HepG2 (cell line): ENCODE measurements at regions not wholly inside any gene's neighbourhood (a gene's known extent, or its start where the extent isn't known, plus 50 kb on each side); places are given as distances from the start of the nearest gene placed in this dataset.

ENCODE experiments used
- ATAC-seq: fragments of 200-7000 bp; cut with Tn5 transposase; 3 replicates; pipeline ENCODE4 v1.9.1; 2020; ENCODE audit warnings: mild to moderate bottlenecking, moderate library complexity
- BruUV-seq: library from RNA; stranded (reverse); fragments of 400-500 nt; replicated peaks from 2 replicates; lab custom pipeline; 2021; lab: Mats Ljungman, UMichigan
- CTCF ChIA-PET: fragments of 300-600 bp; formaldehyde crosslinking; extraction: SDS; loops from one replicate; lab custom pipeline; 2021; ENCODE audit warnings: low total read pairs, inconsistent platforms, low intra/inter-chr PET ratio; lab: Yijun Ruan, JAX
- POLR2A ChIA-PET: fragments of 350-600 bp; sonication (Branson Sonifier 250); formaldehyde crosslinking; loops from one replicate; lab custom pipeline; 2020; ENCODE audit warnings: antibody characterized with exemption, inconsistent platforms; lab: Yijun Ruan, JAX
- DNase-seq: peaks from one replicate; pipeline ENCODE4 v3.0.0-alpha.2; 2015; ENCODE audit warnings: low spot score
- FAIRE-seq: peaks from 3 replicates; lab custom pipeline; 2011; peaks lifted over from hg19 to GRCh38; lab: Jason Lieb, UNC
- H2AFZ ChIP-seq: one replicate; pipeline ENCODE4 v1.6.1; 2011; ENCODE audit warnings: low read length, inconsistent platforms
- H3K27ac ChIP-seq: fragments of 300-600 bp; 3 replicates; pipeline ENCODE4 v1.8.0; 2011; ENCODE audit warnings: mixed run types, mild to moderate bottlenecking, mixed read lengths, low read length, inconsistent platforms; ENCODE audit not compliant: insufficient read depth; ENCODE audit errors: extremely low read length
- H3K27me3 ChIP-seq, 2 experiments: fragments of 200-600 bp in 1 of 2; 2 replicates in 1 of 2; 3 replicates in 1 of 2; pipeline versions ENCODE4 v1.6.0 to v1.8.0; 2011; ENCODE audit warnings: low read length in 2 of 2, mild to moderate bottlenecking in 2 of 2, moderate library complexity in 2 of 2, inconsistent platforms in 1 of 2; ENCODE audit not compliant: insufficient read depth in 2 of 2, control insufficient read depth in 1 of 2
- H3K36me3 ChIP-seq, 2 experiments: fragments of 200-600 bp in 1 of 2; replicated peaks in 1 of 2; 2 replicates in 1 of 2; 3 replicates in 1 of 2; pipeline versions ENCODE4 v1.5.1 to v1.8.0; 2011; ENCODE audit warnings: low read length in 2 of 2, inconsistent platforms in 1 of 2; ENCODE audit not compliant: insufficient read depth in 2 of 2, control insufficient read depth in 1 of 2
- H3K4me1 ChIP-seq: 2 replicates; pipeline ENCODE4 v1.5.1; 2012; ENCODE audit warnings: low read length, inconsistent platforms; ENCODE audit not compliant: insufficient read depth
- H3K4me2 ChIP-seq: 2 replicates; pipeline ENCODE4 v1.6.0; 2011; ENCODE audit warnings: low read depth, low read length, inconsistent platforms
- H3K4me3 ChIP-seq, 3 experiments: fragments of 200-600 bp in 1 of 3; sonication (generic), shearing (Covaris generic) in 1 of 3; replicated peaks in 1 of 3; 2 replicates each; pipeline ENCODE4 v1.5.1; 2011 to 2016; ENCODE audit warnings: low read length in 3 of 3, inconsistent platforms in 2 of 3, low read depth in 2 of 3, mild to moderate bottlenecking in 2 of 3, control low read depth in 1 of 3, mixed read lengths in 1 of 3; ENCODE audit not compliant: insufficient read depth in 1 of 3
- H3K79me2 ChIP-seq: one replicate; pipeline ENCODE4 v1.6.1; 2011; ENCODE audit warnings: low read length, inconsistent platforms; ENCODE audit not compliant: insufficient read depth
- H3K9ac ChIP-seq: 2 replicates; pipeline ENCODE4 v1.6.0; 2011; ENCODE audit warnings: mild to moderate bottlenecking, low read depth, low read length, inconsistent platforms; ENCODE audit not compliant: insufficient read depth
- H3K9me3 ChIP-seq: 2 replicates; pipeline ENCODE4 v1.5.1; 2012; ENCODE audit warnings: mild to moderate bottlenecking, low read length
- H4K20me1 ChIP-seq: 2 replicates; pipeline ENCODE4 v1.6.0; 2011; ENCODE audit warnings: inconsistent platforms, mild to moderate bottlenecking, low read length, moderate library complexity; ENCODE audit not compliant: insufficient read depth
- ATF7 ChIP-seq, 2 experiments: fragments of 450-650 bp in 1 of 2; sonication (generic) in 1 of 2; formaldehyde crosslinking in 1 of 2; IDR thresholded peaks; 2 replicates each; pipeline versions ENCODE4 v1.4.0 to v1.6.1; 2016 to 2020; ENCODE audit warnings: antibody characterized with exemption in 1 of 2, mild to moderate bottlenecking in 1 of 2, missing genetic modification reagents in 1 of 2
- CEBPB ChIP-seq: IDR thresholded peaks from 2 replicates; pipeline ENCODE4 v1.6.1; 2011; ENCODE audit warnings: low read depth, low read length, improper control_type of control experiment, borderline replicate concordance
- CEBPG ChIP-seq: IDR thresholded peaks from 2 replicates; pipeline ENCODE4 v1.6.1; 2016
- GTF2F1 ChIP-seq: fragments of 150-350 bp; IDR thresholded peaks from 2 replicates; pipeline ENCODE4 v1.6.1; 2014; ENCODE audit warnings: low read length
- HOXA7 ChIP-seq: sonication (generic); formaldehyde crosslinking; IDR thresholded peaks from 2 replicates; pipeline ENCODE4 v1.8.1; 2022; ENCODE audit warnings: mild to moderate bottlenecking, missing genetic modification reagents, moderate library complexity
- MTA1 ChIP-seq: sonication (generic); formaldehyde crosslinking; IDR thresholded peaks from 2 replicates; pipeline ENCODE4 v1.4.0; 2020; ENCODE audit warnings: missing genetic modification reagents, mild to moderate bottlenecking, borderline replicate concordance
- MYC ChIP-seq: sonication (generic); formaldehyde crosslinking; IDR thresholded peaks from 2 replicates; pipeline ENCODE4 v1.9.0; 2021; ENCODE audit warnings: missing genetic modification reagents, borderline replicate concordance
- ZFYVE20 ChIP-seq: sonication (generic); formaldehyde crosslinking; IDR thresholded peaks from 2 replicates; pipeline ENCODE4 v1.8.0; 2023; ENCODE audit warnings: low read depth, mild to moderate bottlenecking, moderate library complexity, missing genetic modification reagents, borderline replicate concordance
- ZNF17 ChIP-seq: sonication (generic); formaldehyde crosslinking; IDR thresholded peaks from 2 replicates; pipeline ENCODE4 v1.5.0; 2020; ENCODE audit warnings: mild to moderate bottlenecking, missing genetic modification reagents
- ZNF441 ChIP-seq: sonication (generic); formaldehyde crosslinking; IDR thresholded peaks from 2 replicates; pipeline ENCODE4 v1.7.0; 2021; ENCODE audit warnings: missing genetic modification reagents, borderline replicate concordance
- ZNF563 ChIP-seq: sonication (generic); formaldehyde crosslinking; IDR thresholded peaks from 2 replicates; pipeline ENCODE4 v1.8.0; 2022; ENCODE audit warnings: mild to moderate bottlenecking, moderate library complexity, missing genetic modification reagents
- ZNF737 ChIP-seq: sonication (generic); formaldehyde crosslinking; IDR thresholded peaks from 2 replicates; pipeline ENCODE4 v1.5.0; 2020; ENCODE audit warnings: missing genetic modification reagents, mild to moderate bottlenecking, borderline replicate concordance
- WGBS: methylation state at CpG from one replicate; pipeline ENCODE4 v1.1.6; 2017; ENCODE audit warnings: low lambda C conversion rate; 5-methylcytosine and 5-hydroxymethylcytosine counted together
- in situ Hi-C: cut with HindIII; loops from 2 replicates; pipeline ENCODE4 v1.10.0; 2017; ENCODE audit warnings: low pct_unique_long_range_greater_than_20kb; ENCODE audit not compliant: extremely low pct_ligation_motif_present
- intact Hi-C: fragments of 100-400 bp; cut with micrococcal nuclease; formaldehyde crosslinking; loops from one replicate; pipeline ENCODE4 v1.10.0; 2022; ENCODE audit not compliant: unreplicated experiment
- TF ChIP-seq, protein P1 (sequence below): sonication (generic); formaldehyde crosslinking; IDR thresholded peaks from 2 replicates; pipeline ENCODE4 v1.5.1; 2020; ENCODE audit warnings: missing genetic modification reagents, mild to moderate bottlenecking, borderline replicate concordance
- TF ChIP-seq, protein P2 (sequence below): sonication (generic); formaldehyde crosslinking; IDR thresholded peaks from 2 replicates; pipeline ENCODE4 v1.4.0; 2020; ENCODE audit warnings: missing genetic modification reagents
- TF ChIP-seq, protein P3 (sequence below): IDR thresholded peaks from 2 replicates; pipeline ENCODE4 v1.6.1; 2012; ENCODE audit warnings: low read length, improper control_type of control experiment
- TF ChIP-seq, protein P4 (sequence below), 2 experiments: fragments of 450-650 bp in 1 of 2; sonication (generic) in 1 of 2; formaldehyde crosslinking; IDR thresholded peaks; 2 replicates each; pipeline versions ENCODE4 v1.5.0 to v1.8.0; 2020 to 2022; ENCODE audit warnings: mild to moderate bottlenecking in 1 of 2, missing genetic modification reagents in 1 of 2
- TF ChIP-seq, protein P5 (sequence below): sonication (generic); formaldehyde crosslinking; IDR thresholded peaks from 2 replicates; pipeline ENCODE4 v1.4.0; 2020; ENCODE audit warnings: missing genetic modification reagents, borderline replicate concordance

DNA sequence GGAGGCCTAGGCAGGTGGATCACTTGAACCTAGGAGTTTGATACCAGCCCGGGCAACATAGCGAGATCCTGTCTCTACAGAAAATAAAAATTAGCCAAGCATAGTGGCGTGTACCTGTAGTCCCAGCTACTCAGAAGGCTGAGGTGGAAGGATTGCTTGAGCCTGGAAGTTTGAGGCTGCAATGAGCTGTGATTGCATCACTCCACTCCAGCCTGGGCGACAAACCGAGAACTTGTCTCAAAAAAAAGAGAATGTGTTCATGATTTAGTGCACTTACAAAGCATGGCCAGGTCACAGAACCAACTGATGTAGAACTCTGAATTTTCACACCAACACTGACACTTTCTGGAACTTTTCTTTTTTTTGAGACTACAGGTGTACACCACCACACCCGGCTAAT lies 182.7 kb downstream of the ZFP64 start:
- Histone ChIP-seq H4K20me1 (no peaks in the 10 kb centered on the region), H3K9me3 (no peaks in the 10 kb centered on the region), H3K4me3 (no peak overlapping the region), H3K27ac (no peak overlapping the region), H3K27me3 (no peaks in the 10 kb centered on the region; a peak in 1 of 5 replicates), H3K4me1 (0 out of 2 replicates have a peak, but pooled peaks cover 9% of the 10 kb centered on the region), H3K79me2 (no peaks in the 10 kb centered on the region), H2AFZ (no peak overlapping the region), H3K36me3 (no peaks in the 10 kb centered on the region), H3K9ac (no peak overlapping the region), H3K4me2 (no peak overlapping the region)
- WGBS, result 72% methylated on average over 6 of the region's 6 CpGs
- intact Hi-C loops, result no loop called here
- FAIRE-seq (no peak), ATAC-seq (no peak), DNase-seq (no peak)
- ChIA-PET POLR2A (no interaction called here), CTCF (no interaction called here)
- BruUV-seq, result no TSS peak
- in situ Hi-C loops, result no loop called here
- TF ChIP-seq ZNF563 (CRISPR knock-in tag) (no peak), ATF7 (IDR thresholded peaks at IDR 0.05) (peak; percentile 23; the same call in 1 of the 2 replicates), ATF7 (CRISPR knock-in tag; IDR thresholded peaks at IDR 0.05) (no peak), CEBPB (peak; percentile 87), ZNF737 (0 out of 2 replicates have a peak, but pooled peaks have one; percentile 8), MYC (CRISPR knock-in tag) (no peak), ZNF441 (CRISPR knock-in tag) (no peak), ZNF17 (CRISPR knock-in tag) (no peak), CEBPG (CRISPR knock-in tag) (peak; percentile 74), MTA1 (no peak), ZFYVE20 (CRISPR knock-in tag) (no peak), HOXA7 (CRISPR knock-in tag) (no peak), GTF2F1 (no peak)
- TF ChIP-seq, protein P1, sequence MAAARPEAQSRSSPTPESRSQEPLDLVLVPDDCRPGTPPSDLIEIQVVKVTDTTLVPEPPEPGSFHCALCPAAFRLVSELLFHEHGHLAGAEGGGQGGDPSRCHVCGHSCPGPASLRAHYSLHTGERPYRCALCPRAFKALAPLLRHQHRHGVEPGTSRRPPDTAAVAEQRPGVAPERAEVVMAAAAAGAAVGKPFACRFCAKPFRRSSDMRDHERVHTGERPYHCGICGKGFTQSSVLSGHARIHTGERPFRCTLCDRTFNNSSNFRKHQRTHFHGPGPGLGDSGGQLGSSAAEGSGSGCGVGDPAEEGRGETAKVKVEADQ (CRISPR knock-in tag), result no peak
- TF ChIP-seq, protein P2, sequence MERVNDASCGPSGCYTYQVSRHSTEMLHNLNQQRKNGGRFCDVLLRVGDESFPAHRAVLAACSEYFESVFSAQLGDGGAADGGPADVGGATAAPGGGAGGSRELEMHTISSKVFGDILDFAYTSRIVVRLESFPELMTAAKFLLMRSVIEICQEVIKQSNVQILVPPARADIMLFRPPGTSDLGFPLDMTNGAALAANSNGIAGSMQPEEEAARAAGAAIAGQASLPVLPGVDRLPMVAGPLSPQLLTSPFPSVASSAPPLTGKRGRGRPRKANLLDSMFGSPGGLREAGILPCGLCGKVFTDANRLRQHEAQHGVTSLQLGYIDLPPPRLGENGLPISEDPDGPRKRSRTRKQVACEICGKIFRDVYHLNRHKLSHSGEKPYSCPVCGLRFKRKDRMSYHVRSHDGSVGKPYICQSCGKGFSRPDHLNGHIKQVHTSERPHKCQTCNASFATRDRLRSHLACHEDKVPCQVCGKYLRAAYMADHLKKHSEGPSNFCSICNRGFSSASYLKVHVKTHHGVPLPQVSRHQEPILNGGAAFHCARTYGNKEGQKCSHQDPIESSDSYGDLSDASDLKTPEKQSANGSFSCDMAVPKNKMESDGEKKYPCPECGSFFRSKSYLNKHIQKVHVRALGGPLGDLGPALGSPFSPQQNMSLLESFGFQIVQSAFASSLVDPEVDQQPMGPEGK, result no peak
- TF ChIP-seq, protein P3, sequence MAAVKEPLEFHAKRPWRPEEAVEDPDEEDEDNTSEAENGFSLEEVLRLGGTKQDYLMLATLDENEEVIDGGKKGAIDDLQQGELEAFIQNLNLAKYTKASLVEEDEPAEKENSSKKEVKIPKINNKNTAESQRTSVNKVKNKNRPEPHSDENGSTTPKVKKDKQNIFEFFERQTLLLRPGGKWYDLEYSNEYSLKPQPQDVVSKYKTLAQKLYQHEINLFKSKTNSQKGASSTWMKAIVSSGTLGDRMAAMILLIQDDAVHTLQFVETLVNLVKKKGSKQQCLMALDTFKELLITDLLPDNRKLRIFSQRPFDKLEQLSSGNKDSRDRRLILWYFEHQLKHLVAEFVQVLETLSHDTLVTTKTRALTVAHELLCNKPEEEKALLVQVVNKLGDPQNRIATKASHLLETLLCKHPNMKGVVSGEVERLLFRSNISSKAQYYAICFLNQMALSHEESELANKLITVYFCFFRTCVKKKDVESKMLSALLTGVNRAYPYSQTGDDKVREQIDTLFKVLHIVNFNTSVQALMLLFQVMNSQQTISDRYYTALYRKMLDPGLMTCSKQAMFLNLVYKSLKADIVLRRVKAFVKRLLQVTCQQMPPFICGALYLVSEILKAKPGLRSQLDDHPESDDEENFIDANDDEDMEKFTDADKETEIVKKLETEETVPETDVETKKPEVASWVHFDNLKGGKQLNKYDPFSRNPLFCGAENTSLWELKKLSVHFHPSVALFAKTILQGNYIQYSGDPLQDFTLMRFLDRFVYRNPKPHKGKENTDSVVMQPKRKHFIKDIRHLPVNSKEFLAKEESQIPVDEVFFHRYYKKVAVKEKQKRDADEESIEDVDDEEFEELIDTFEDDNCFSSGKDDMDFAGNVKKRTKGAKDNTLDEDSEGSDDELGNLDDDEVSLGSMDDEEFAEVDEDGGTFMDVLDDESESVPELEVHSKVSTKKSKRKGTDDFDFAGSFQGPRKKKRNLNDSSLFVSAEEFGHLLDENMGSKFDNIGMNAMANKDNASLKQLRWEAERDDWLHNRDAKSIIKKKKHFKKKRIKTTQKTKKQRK, result no peak
- TF ChIP-seq, protein P4, sequence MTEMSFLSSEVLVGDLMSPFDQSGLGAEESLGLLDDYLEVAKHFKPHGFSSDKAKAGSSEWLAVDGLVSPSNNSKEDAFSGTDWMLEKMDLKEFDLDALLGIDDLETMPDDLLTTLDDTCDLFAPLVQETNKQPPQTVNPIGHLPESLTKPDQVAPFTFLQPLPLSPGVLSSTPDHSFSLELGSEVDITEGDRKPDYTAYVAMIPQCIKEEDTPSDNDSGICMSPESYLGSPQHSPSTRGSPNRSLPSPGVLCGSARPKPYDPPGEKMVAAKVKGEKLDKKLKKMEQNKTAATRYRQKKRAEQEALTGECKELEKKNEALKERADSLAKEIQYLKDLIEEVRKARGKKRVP (CRISPR knock-in tag; IDR thresholded peaks at IDR 0.05), result peak in 1 of 2 experiments; percentile 70; a peak in 2 of 4 replicates
- TF ChIP-seq, protein P5, sequence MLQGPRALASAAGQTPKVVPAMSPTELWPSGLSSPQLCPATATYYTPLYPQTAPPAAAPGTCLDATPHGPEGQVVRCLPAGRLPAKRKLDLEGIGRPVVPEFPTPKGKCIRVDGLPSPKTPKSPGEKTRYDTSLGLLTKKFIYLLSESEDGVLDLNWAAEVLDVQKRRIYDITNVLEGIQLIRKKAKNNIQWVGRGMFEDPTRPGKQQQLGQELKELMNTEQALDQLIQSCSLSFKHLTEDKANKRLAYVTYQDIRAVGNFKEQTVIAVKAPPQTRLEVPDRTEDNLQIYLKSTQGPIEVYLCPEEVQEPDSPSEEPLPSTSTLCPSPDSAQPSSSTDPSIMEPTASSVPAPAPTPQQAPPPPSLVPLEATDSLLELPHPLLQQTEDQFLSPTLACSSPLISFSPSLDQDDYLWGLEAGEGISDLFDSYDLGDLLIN (CRISPR knock-in tag), result no peak
